NCI-H1105 (cell line): ENCODE measurements at regions not wholly inside any gene's neighbourhood (a gene's known extent, or its start where the extent isn't known, plus 50 kb on each side); places are given as distances from the start of the nearest gene placed in this dataset.
"Not testable (repeated sequence)": the region's sequence is repeated elsewhere in the genome, so short reads cannot be mapped to it uniquely, and the experiment has no call there.

ENCODE experiments used
- DNase-seq: peaks from one replicate; lab custom pipeline; 2025; lab: John Stamatoyannopoulos, UW

DNA sequence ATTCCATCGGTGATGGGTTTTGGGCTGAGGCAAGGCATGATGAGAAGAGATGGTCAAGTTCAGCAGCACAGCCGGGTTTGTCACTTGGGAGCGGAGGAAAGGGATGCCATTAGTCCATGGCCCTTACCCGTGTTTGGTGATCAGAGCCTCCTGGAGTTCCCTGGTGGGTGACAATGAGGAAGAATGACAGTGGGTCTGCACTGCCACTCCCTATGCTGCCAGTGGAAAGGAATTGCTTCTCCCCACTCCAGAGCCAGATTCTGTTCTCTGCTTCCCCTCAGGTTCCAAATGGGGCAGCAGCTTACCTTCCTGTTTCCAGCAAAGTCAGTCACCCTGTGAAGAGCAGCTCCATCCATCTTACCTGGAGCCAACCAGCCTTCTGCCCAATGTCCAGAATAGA lies 393.1 kb downstream of the PTPRU start:
- DNase-seq = no peak

DNA sequence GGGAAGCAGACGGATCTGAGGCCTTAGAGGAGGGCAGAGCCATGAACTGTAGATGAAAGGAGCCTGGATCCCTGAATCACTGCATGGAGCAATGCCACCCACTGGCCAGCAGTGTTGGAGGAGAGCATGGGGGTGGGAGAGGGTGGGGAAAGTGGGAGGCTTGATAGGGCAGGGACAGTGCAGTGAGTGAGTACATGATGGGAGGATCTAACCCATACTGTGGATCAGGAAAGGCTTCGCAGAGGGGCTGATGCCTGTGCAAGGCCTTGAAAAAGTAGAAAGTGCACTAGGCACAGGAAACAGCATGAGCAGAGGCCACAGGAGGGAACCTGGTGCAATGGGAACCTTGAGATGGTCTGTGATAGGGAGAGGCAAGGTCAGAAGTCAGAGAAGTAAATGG lies 391.9 kb downstream of the PTPRU start:
- DNase-seq = no peak

DNA sequence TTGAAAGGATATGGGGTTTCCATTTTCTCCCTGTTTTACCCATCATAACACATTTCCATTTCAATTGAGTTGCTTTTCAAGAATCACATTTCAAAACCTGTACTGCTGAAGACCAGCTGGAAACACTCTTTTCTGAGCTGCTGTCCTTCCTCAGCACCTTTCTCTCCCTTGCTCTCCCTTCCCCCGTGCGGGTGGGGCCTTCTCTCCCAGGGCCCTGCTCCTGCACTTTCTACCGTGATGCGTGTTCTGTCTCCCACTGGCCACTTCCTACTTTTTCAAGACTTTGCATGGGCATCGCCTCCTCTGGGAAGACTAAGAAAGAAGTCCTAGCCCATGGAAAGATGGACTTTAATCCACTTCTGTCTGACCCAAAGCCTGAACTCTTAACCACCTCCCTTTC lies 390.4 kb downstream of the PTPRU start:
- no peak for DNase-seq

DNA sequence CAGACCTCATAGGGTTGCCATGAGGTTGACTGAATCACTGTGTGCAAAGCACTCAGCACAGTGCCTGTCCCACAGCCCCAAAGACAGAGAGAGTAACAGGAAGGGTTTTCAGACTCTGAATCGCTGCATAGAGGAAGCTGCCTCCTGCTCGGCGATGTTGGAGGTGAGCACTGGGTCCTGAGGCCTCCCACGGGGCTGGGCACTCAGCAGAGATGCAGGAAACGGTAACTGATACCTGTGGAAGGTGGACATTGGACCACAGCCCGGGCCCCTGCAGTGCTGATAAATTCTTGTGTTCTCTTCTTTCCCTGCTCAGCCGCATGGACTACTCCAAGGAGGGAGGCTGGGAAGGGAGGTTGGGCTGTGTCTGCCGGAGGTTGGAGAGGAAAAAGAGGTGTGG lies 389.7 kb downstream of the PTPRU start:
- DNase-seq = no peak

DNA sequence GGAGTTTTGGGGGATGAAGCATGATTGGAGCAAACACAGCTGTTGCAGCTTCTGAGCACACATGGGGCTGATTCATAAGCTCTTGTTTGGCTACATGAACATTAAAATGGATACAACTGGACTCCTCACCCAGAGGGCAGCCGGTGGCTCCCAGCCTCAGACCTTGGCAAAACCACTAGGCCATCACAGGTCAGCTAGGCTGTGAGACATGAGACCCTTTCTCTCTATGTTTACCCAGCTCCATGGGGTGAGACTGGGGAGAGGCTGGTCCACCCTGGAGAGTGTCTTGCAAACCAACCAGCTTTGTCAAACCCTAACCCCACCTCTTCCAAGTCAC lies 388.7 kb downstream of the PTPRU start:
- no peak for DNase-seq

DNA sequence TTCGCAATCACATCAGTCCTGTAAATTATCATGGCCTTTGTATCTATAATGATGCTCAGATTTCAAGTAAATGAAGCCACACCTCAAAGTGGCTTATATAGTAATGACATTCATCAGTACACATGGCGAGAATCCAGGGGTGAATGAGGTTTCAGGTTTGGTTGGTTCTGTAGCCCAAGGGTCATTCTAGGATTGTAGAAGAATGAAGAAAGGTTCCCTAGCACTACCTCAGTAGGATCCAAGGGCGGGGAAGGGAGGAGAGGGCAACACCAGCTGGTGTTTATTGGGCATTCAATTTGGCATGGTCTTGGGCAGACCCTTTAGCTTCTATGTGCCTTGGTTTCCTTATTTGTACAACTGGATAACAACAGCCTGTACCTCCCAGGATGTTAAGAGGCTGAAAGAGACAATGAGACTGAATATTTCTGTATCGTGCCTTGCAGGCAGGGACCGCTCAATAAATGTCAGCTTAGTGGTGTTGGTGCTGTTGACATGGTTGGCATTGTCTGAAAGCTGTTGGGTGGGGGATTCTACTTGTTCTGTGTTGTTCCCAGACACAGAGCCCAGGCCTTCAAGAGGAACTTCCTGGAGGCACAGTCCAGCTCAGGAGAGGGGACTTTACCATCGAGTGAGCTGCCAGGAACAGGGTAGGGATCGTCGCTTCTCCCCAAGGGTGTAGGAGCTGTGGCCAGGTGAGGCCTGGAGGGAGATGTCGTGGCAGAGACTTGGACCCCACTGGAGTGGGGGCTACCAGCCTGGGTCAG lies 388.2 kb downstream of the PTPRU start:
- DNase-seq = no peak

DNA sequence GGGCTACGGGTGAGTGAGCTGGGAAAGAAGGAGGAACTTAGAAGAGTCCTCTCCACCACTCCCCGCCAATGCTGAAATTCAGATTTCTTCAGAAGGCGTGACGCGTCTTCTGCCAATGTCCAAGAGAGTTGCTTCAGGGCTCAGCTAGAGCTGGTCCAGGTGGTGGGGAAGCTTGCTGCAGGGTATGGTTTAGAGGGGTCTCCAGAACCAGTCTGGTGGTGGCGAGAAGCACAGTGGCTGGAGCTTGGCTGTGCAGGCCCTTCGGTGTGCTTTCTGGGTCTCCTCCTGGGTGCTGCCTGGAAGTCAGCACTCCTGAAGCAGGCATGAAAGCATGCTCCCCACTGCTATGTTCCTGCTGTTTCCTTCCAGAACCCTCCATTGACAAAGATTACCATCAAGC lies 387.2 kb downstream of the PTPRU start:
- DNase-seq = no peak

DNA sequence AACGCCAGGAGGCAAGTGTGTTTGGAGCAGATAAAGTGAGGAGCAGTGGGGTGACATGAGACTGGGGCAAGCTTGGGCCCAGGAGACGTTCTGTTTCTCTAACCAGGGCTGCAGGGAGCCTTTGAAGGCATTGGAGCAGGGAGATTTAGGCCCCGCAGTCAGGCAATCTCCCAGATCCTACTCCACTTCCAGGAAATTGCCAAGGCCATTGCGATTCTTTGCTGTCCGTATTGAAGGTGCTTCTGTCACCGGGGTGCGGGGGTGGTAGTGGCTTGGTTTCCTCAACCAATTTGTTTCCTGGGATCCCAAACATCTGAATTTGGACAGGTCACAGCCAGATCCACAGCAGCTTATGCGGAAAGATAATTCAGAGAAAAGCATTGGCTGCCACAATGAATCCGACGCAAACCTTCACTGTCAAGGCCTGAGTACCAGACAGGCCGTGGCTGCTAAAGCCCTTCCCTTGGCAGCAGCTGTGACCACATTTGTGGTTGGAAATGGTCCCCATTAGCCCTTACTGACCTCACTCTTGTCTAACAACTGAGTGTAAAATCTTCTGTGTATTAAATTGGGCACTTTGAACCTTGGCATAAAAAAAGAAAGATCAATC lies 385.6 kb downstream of the PTPRU start:
- DNase-seq = no peak

DNA sequence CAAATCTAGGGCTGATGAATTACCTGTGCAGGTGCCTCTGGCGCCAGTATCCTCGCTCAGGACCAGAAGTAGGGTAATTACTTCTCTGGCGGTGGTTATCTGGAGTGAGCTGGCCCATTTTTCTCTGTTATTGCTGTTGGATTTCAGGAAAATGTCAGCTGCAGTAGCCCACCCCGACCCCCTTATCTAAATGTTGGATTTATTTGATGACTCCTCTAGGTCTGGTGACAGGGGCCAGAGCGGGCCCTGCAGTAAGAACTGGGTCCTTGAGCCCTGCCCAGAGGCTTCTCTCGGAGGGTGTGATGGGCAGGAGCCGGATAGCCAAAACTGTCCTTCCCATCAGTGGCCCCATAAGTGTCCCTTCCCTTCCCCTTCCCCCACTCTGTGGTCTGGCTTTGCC lies 384.3 kb downstream of the PTPRU start:
- no peak for DNase-seq

DNA sequence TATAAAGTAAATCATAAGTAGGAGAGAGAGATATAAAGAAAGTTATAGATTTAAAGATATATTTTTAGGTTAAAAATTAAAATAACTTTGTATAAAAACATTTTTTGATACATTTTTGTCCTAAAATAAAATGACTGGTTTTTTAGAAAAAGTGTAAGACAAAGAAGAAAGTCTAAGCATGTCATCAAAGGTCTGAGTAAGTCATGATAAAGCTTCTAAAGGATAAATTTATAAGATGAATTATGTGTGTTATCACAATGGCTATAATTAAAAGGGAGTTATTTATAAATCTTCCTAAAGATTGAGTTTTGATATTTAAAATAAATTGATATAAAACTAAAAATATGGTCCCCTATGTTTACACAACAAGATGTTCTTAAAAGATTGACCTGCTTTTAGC lies 370.9 kb downstream of the PTPRU start:
- no peak for DNase-seq

DNA sequence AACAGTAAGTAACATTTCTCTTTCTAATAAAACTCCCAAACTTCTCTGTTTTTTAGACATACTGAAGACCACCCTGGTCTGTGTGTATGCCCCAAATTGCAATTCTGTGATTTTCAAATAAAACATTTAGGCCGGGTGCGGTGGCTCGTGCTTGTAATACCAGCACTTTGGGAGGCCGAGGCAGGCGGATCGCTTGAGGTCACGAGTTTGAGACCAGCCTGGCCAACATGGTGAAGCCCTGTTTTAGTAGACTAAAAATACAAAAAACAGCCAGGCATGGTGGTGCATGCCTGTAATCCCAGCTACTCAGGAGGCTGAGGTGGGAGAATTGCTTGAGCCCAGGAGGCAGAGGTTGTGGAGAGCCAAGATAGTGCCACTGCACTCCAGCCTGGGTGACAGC lies 368.5 kb downstream of the PTPRU start:
- not testable (repeated sequence) for DNase-seq

DNA sequence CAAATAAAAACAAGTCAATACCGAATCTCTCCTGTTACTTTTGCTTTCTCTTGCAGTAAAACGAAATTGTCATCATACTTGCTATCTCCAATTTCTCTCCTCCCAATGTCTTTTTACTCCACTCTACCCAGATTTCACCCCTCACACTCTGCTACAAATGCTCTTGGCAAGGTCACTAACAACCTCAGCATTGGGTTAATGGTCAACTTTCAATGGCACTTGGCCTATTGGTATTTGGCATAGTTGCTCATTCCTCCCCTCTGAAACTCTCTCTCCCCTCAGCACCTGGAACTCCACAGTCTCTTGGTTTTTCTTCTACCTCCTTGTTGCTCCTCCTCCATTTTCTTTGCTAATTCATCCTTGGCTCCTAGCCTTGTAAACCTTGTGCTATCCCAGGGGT lies 367.3 kb downstream of the PTPRU start:
- DNase-seq = no peak

DNA sequence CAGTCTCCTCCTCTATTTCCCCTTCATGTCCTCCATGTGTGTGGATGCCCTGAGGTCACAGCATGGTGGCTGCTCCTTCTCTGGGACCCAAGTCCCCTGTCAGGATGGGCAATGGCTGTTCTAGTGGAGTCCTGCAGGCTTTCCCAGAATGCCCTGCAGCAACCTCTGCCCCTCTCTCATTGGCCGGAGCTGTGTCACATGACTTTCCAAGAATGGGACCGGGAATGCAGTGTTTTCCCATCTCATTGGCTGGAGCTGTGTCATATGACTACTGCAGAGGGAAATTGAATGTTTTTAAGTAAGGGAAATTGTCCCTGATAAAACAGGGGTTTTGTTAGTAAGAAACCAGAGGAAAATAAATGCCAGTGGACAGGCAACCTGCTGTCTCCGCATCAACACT lies 365.9 kb downstream of the PTPRU start:
- DNase-seq = no peak

DNA sequence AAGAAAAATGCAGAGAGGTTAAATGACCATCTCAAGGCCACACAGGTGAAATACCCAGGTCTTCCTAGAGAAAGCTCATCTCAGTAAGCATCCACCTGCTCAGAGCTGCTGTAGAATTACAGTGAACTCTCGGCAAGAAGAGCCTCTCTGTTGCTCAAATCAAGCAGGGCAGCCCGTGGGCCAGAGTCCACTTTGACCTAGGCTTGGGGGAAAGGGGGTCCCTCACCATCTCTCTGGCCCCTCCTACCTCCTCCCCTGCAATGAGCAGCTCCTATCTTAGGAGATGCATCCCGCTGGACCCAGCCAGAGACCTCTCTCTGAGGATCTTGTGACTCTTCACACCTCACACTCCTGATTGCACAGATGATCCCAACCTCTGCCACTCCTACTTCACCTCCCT lies 364.7 kb downstream of the PTPRU start:
- no peak for DNase-seq

DNA sequence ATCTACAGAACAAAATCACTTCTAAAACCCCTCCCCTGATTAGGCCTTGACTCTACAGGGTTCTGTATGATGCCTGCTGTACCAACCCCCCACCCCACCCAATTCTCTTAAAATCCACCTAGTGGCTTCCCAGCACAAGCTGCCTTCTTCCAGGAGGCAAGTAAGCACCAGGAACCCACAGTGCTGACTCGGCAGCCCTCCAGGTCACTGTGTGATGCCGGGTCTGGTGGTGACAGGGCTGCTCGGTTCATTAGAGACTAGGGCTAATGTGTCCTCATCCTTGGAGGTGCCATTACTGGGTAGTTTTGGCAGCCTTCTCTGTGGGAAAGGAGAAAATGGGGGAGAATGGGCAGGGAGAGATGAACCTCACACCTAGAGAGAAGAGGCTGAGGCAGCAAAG lies 363.5 kb downstream of the PTPRU start:
- no peak for DNase-seq

DNA sequence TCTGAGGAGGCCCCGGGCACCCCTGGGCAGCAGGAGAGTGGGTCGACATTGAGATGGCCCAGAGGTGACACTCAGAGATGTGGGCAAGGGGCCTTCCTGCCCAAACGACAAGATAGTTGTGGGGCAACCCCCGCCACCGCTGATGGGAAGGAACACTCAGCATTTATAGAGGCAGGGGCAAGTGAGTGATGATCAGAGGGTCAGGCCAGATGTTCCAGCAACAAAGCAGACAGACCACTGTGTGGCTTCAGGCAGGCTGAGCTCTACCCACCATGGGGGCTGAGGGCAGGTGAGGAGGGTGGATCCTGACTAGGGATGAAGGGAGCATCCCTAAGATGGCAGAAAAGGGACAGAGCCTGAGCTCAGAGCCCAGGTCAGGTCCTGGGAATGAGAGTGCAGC lies 362.7 kb downstream of the PTPRU start:
- DNase-seq = no peak

DNA sequence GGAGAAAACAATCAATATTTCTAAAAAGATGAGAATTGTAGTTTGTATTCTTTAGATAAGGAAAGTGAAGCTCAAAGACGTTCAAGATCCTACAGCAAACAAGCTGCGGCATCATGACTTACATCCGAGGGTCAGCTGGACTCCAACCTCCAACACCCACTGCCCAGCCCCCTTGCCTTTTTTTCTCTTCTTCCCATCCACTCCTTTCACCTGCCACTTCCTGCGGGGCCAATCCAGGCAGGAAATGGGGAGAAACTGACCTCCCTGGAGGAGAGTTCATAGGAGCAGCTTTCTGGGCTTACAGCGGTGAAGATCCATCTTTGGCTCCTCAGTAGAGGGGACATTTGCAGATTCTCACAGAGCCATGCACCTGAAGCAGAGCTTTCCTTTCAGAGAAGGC lies 361.5 kb downstream of the PTPRU start:
- no peak for DNase-seq

DNA sequence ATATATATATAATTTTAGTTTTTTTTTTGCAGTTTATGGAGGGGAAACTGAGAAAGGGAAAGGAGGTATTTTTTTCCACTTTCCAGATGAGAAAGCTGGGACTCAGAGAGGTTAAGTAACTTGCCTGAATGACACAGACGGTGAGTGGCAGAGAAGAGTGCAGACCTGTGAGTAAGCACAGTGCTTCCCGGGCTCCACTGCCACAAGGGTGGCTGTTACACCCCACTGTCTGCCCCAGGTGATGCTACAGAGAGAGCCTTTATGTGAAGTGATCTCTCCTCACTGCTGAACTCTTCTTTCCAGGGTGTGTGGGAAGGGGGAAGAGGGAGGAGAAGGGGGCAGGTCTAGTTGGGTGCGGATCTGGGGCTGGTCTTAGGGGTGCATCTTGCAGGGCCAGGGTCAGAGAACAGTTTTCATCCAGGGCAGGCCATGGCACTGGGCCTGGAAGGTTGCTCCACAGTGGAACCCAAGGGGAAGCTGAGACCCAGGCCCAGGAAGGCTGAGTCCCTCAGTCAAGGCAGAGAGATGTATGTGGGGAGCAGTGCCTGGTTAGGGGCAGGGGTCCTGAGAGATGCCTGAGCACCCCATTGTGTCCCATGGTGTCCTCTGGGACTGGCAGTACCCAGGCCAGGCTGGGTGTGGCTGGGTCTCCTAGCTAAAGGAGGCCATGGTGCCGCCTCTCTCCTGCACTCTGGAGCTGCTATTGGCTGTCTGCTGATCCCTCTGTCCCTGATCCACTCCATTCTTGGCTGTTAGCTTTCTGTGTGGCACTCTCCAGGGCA lies 357.5 kb downstream of the PTPRU start:
- DNase-seq = no peak

DNA sequence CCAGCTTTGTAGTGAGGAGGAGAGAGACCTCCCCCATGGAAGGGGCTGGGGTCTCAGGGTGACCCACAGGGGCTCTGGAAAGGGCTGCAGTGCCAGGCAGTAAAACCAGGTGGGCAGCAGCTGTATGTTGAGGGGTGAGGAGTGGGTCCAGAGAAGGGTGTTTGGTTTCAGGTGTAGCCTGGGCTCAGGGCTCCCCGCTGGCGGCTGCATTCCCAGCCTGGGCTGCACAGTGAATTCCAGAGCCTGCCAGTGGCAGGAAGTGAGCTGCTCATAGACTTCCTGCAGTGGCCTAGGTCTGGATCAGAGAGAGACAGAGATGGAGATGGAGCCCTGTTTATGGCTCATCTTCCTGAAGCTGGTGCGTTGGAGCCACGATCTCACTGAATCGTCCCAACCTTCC lies 356.4 kb downstream of the PTPRU start:
- no peak for DNase-seq

DNA sequence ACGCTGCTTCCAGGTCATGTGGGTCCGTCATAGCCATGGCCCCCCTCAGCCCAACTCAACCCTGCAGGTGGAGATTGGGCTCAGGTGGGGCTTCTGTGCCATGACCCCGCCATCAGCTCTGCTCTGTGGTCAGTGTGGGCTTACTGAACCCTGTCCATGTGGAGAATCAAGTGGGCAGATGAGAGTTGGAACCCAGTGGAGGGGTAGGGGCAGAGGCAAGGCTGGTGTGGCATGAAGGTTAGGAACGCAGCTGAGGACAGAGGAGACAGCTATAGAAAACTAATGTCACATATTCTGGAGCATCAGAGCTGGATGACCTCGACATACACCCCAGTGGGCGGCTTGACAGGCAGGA lies 355.9 kb downstream of the PTPRU start:
- DNase-seq = no peak

DNA sequence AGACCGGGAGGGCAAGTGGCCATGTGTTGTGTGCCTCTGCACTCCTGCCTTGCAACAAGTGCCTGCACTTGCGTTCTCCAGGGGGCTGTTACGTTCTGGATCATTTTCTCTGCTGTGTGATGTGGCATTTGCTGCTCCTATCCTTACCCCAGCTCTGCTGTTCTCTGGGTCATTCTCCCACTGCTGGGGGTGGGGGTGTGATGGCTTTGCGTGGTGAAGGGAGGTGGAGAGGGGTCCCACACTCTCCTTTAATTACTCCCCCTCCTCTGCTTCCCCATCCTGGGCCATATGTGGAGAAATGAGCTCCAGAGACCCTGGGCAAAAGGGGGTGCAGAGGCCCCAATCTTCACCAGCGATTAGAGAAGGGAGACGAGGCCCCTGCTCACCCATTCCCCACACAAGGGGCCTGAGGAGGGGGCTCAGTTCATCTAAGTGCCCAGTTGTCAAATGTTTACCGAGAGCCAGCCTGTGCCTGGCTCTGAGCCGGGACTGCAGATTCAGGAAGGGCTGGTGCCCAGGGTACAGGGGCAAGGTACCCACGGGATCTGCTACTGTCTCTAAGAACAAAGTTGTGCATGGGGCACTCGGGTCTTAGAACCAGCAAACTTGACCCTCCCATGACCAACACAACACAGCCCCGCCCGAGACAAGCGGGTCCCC lies 355.4 kb downstream of the PTPRU start:
- DNase-seq = no peak

DNA sequence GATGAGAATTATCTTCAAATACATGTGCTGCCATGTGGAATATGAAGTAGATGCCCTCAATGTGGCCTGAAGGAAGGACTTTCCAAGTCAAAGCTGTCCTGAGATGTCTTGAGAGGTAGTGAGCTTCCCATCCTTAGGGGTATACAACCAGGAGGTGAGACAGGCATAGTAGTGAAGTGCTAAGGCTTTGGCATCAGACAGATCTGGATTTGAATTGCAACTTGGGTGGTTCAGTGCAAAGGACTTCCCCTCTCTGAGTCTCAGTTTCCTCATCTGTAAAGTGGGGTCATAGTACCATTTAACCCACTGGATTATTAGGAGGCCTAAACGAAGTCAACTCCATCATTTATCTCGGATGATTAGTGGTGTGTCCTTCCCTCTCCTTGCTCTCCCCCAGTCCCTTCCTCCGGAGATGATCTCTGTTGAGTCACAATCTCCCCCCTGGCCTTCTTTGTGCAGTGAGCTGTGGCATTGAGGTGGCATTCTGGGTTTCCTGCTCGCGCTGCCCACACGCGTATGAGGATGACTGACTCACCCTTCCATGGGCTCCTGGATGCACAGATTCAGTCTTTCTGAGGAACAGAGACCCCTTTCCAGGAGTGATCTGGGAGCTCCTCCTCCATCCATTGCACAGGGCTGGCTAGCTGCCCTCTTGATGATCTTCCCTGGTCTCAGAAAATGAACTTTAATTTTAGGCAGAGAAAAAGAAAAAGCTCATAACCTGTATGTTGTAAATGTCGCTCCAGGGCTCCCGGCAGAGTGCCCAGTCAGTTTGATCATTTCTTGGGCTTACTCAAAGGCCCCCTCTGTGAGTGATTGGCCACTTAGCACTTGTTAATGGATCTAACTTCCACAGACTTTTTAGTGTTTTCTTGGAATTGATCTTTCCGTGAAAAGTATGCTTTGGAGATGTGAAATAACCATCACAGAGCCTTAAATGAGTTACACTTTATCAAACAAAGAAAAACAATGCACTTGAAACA lies 354.6 kb downstream of the PTPRU start:
- no peak for DNase-seq
